Transverse colon (tissue), 4 donors: ENCODE measurements at regions not wholly inside any gene's neighbourhood (a gene's known extent, or its start where the extent isn't known, plus 50 kb on each side); places are given as distances from the start of the nearest gene placed in this dataset.

Experiments used
- EP300 ChIP-seq: sonication (generic); formaldehyde crosslinking; IDR thresholded peaks from one replicate; pipeline ENCODE4 v1.6.1; 2017; ENCODE audit warnings: antibody characterized with exemption, low read depth
- POLR2A ChIP-seq: fragments of 450-650 bp; IDR thresholded peaks from one replicate; pipeline ENCODE4 v1.6.1; 2016; ENCODE audit warnings: antibody characterized with exemption, mild to moderate bottlenecking, moderate library complexity
- POLR2AphosphoS5 ChIP-seq, 3 donors: sonication (generic); formaldehyde crosslinking; IDR thresholded peaks; one replicate each; pipeline ENCODE4 v1.6.1; 2016; ENCODE audit warnings: antibody characterized with exemption in 3 of 3
- TF ChIP-seq, protein P1 (sequence below), 5 experiments: fragments of 200-600 bp in 3 of 5; fragments of 450-650 bp in 2 of 5; sonication (generic) in 3 of 5; IDR thresholded peaks; 1 replicate in 2 of 5; 2 replicates in 3 of 5; pipeline ENCODE4 v1.5.1; 2016 to 2017; ENCODE audit warnings: antibody characterized with exemption in 5 of 5, inconsistent platforms in 3 of 5, mild to moderate bottlenecking in 2 of 5, moderate library complexity in 1 of 5

DNA sequence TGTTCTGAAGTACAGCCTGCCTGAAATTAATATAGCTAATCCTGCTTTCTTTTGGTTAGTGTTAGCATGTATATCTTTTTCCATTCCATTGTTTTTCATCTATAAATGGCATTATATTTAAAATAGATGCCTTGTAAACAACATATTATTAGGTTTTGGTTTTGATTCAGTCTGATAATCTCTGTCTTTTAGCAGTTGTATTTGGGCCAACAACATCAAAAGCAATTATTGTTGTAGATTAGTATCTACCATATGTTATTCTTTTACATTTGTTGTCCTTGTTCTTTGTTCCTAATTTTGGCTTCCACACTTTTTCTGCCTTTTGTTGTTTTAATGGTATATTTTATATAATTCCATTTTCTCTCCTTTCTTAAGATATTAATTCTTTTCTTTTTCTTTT lies 678.2 kb upstream of the PRMT6 start:
- TF ChIP-seq, protein P1, sequence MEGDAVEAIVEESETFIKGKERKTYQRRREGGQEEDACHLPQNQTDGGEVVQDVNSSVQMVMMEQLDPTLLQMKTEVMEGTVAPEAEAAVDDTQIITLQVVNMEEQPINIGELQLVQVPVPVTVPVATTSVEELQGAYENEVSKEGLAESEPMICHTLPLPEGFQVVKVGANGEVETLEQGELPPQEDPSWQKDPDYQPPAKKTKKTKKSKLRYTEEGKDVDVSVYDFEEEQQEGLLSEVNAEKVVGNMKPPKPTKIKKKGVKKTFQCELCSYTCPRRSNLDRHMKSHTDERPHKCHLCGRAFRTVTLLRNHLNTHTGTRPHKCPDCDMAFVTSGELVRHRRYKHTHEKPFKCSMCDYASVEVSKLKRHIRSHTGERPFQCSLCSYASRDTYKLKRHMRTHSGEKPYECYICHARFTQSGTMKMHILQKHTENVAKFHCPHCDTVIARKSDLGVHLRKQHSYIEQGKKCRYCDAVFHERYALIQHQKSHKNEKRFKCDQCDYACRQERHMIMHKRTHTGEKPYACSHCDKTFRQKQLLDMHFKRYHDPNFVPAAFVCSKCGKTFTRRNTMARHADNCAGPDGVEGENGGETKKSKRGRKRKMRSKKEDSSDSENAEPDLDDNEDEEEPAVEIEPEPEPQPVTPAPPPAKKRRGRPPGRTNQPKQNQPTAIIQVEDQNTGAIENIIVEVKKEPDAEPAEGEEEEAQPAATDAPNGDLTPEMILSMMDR (IDR thresholded peaks at IDR 0.05), result no peak
- no peak for TF ChIP-seq POLR2AphosphoS5 (IDR thresholded peaks at IDR 0.05)
- no peak for TF ChIP-seq POLR2A
- no peak for TF ChIP-seq EP300
